ENCODE measurements at regions not wholly inside any gene's neighbourhood (a gene's known extent, or its start where the extent isn't known, plus 50 kb on each side); places are given as distances from the start of the nearest gene placed in this dataset.
A peak's percentile ranks its signal among the peaks of the same experiment; 100 is the strongest.

DNA sequence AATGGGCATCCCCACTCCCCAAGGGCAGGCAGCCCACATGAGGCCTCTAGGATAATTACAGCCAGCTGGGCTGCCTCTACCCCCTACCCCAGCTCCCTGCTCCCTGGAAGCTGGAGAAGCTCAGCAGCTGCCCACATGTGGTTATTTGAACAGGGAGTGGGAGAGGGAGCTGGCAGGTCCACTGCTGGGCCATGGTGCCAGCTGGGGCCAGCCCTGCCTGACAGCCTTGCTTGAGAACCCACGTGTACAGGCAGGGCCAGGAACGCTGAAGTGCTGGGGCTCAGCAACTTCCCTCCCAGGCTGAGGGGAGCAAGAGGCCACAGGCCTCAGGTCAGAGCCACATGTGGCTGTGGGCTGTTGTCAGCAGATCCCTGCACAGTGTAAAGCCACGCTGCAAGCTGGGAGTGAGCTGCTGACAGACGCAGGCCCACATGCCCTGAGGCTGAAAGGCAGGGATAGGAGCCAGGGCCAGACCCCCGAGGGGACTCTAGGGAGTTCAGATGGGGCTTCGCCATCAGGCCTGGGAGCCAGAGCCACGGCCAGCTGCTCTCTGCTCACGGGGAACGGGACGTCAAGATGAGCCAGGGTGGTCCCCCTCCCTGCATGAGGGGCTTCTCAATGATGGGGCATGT is 129.0 kb downstream of the SYF2 start:
- Histone ChIP-seq H3K36me3 (ENCODE audit: control insufficient read depth in 2 of 3, insufficient read depth in 3 of 3, low read length in 3 of 3) (no peaks in the 10 kb centered on the region), H3K27ac (ENCODE audit: low read depth in 2 of 2, low read length in 2 of 2) (no peak overlapping the region), H3K9ac (ENCODE audit: low read length in 3 of 3) (no peak overlapping the region), H3K9me3 (ENCODE audit: control insufficient read depth in 2 of 3, insufficient read depth in 1 of 3, low read length in 3 of 3) (no peaks in the 10 kb centered on the region), H3K27me3 (ENCODE audit: control insufficient read depth, insufficient read depth, low read length) (no peaks in the 10 kb centered on the region), H3K4me1 (ENCODE audit: control insufficient read depth in 2 of 3, insufficient read depth in 2 of 3, low read depth in 1 of 3, low read length in 3 of 3) (no peaks in the 10 kb centered on the region), H3K4me3 (ENCODE audit: low read length in 3 of 3) (no peak overlapping the region)
- TF ChIP-seq, protein P1, sequence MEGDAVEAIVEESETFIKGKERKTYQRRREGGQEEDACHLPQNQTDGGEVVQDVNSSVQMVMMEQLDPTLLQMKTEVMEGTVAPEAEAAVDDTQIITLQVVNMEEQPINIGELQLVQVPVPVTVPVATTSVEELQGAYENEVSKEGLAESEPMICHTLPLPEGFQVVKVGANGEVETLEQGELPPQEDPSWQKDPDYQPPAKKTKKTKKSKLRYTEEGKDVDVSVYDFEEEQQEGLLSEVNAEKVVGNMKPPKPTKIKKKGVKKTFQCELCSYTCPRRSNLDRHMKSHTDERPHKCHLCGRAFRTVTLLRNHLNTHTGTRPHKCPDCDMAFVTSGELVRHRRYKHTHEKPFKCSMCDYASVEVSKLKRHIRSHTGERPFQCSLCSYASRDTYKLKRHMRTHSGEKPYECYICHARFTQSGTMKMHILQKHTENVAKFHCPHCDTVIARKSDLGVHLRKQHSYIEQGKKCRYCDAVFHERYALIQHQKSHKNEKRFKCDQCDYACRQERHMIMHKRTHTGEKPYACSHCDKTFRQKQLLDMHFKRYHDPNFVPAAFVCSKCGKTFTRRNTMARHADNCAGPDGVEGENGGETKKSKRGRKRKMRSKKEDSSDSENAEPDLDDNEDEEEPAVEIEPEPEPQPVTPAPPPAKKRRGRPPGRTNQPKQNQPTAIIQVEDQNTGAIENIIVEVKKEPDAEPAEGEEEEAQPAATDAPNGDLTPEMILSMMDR (IDR thresholded peaks at IDR 0.05; ENCODE audit: borderline replicate concordance, extremely low read depth, insufficient read depth) = no peak
- FAIRE-seq = no peak
- intact Hi-C loops (cut with DNase I) = no loop called here
- DNase-seq = peak in 2 of 5 donors; percentile 13 to 70

DNA sequence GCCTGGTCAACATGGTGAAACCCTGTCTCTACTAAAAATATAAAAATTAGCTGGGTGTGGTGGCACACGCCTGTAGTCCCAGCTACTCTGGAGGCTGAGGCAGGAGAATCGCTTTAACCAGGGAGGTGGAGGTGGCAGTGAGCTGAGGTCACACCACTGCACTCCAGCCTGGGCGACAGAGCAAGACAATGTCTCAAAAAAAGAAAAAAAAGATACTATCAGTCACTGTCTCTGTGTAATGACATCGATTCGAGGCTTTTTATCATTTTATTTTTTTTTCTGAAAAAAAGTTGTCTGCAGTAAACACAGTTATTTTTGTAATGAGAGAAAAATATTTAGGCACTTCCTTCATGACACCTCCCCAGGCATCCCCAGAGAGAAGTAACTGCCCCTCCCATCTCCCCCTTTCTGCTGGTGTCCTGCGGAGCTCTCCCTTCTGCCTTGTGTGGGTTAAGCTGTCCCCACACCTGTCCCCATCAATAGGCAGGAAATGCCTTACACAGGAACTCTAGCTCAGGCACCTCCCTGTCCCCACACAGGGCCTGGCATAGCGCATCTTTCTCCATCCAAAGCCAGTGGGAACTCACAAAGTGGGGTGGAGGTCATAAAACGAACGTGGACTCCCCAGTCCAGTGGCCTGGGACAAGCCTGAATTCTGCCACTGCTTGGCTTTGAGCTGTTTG is 132.0 kb downstream of the SYF2 start:
- Histone ChIP-seq H3K9me3 (ENCODE audit: control insufficient read depth in 2 of 3, insufficient read depth in 1 of 3, low read length in 3 of 3) (no peaks in the 10 kb centered on the region), H3K4me1 (ENCODE audit: control insufficient read depth in 2 of 3, insufficient read depth in 2 of 3, low read depth in 1 of 3, low read length in 3 of 3) (no peaks in the 10 kb centered on the region), H3K36me3 (ENCODE audit: control insufficient read depth in 2 of 3, insufficient read depth in 3 of 3, low read length in 3 of 3) (no peaks in the 10 kb centered on the region), H3K9ac (ENCODE audit: low read length in 3 of 3) (no peak overlapping the region), H3K4me3 (ENCODE audit: low read length in 3 of 3) (no peak overlapping the region), H3K27ac (ENCODE audit: low read depth in 2 of 2, low read length in 2 of 2) (no peak overlapping the region), H3K27me3 (ENCODE audit: control insufficient read depth, insufficient read depth, low read length) (no peaks in the 10 kb centered on the region)
- FAIRE-seq (no peak), DNase-seq (no peak)
- TF ChIP-seq, protein P1 (IDR thresholded peaks at IDR 0.05; ENCODE audit: borderline replicate concordance, extremely low read depth, insufficient read depth) = no peak
- intact Hi-C loops (cut with DNase I) = no loop called here

DNA sequence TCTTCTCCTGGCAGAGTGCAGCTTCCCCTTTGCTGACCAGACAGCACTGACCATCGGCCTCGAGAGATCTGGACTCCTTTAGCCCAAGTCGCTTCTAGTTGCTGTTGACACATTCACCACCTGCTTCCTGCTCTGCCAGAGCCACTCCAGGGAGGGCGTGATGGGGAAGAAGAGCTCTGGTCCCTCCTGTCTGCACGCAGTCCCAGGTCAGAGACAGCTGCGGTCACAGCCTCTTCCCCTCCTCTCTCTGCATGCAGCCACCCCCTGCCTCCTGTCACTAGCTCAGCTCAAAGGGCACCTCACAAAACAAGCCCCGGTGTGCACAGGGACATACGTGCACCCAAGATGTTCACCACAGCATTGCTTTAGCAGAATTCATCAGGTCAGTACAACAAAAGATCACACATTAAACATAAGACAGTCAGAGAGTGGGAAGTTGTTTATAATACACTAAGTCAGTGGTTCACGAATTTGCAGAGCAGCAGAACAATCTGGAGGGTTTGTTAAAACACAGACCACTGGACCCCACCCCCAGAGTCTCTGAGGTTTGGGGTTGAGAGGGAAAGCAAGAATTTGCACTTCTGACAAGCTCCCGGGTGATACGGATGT is 132.9 kb downstream of the SYF2 start:
- DNase-seq = peak in 1 of 5 donors; percentile 17
- Histone ChIP-seq H3K4me3 (ENCODE audit: low read length in 3 of 3) (no peak overlapping the region), H3K27ac (ENCODE audit: low read depth in 2 of 2, low read length in 2 of 2) (no peak overlapping the region), H3K4me1 (ENCODE audit: control insufficient read depth in 2 of 3, insufficient read depth in 2 of 3, low read depth in 1 of 3, low read length in 3 of 3) (no peaks in the 10 kb centered on the region), H3K27me3 (ENCODE audit: control insufficient read depth, insufficient read depth, low read length) (no peaks in the 10 kb centered on the region), H3K9ac (ENCODE audit: low read length in 3 of 3) (no peak overlapping the region), H3K9me3 (ENCODE audit: control insufficient read depth in 2 of 3, insufficient read depth in 1 of 3, low read length in 3 of 3) (no peaks in the 10 kb centered on the region), H3K36me3 (ENCODE audit: control insufficient read depth in 2 of 3, insufficient read depth in 3 of 3, low read length in 3 of 3) (no peaks in the 10 kb centered on the region)
- no peak for FAIRE-seq
- TF ChIP-seq, protein P1 (IDR thresholded peaks at IDR 0.05; ENCODE audit: borderline replicate concordance, extremely low read depth, insufficient read depth) = no peak
- intact Hi-C loops (cut with DNase I) = no loop called here
